Heart left ventricle (tissue), 16 donors: ENCODE measurements at regions not wholly inside any gene's neighbourhood (a gene's known extent, or its start where the extent isn't known, plus 50 kb on each side); places are given as distances from the start of the nearest gene placed in this dataset.

ENCODE experiments used
- ATAC-seq, 4 donors: fragments of 200-7000 bp; cut with Tn5 transposase; one replicate each; pipeline ENCODE4 v1.9.1; 2020 to 2022; ENCODE audit warnings: moderate library complexity in 4 of 4, mild to moderate bottlenecking in 3 of 4, moderate number of reproducible peaks in 1 of 4
- DNase-seq, 5 donors: peaks; one replicate each; pipeline ENCODE4 v3.0.0-alpha.2; 2020
- H3K27ac ChIP-seq, 12 donors: fragments of 200-600 bp; sonication (generic) in 4 of 12; one replicate each; pipeline versions ENCODE4 v1.5.0 to v1.8.0; 2016 to 2022; ENCODE audit warnings: mild to moderate bottlenecking in 2 of 12
- H3K27me3 ChIP-seq, 9 donors: fragments of 200-600 bp; sonication (generic) in 2 of 9; one replicate each; pipeline versions ENCODE4 v1.5.1 to v1.8.0; 2016 to 2022; ENCODE audit warnings: mild to moderate bottlenecking in 3 of 9
- H3K36me3 ChIP-seq, 9 donors: fragments of 200-600 bp; sonication (generic) in 2 of 9; one replicate each; pipeline versions ENCODE4 v1.5.0 to v1.8.0; 2018 to 2022; ENCODE audit warnings: mild to moderate bottlenecking in 2 of 9
- H3K4me1 ChIP-seq, 12 donors: fragments of 200-600 bp; sonication (generic) in 4 of 12; one replicate each; pipeline versions ENCODE4 v1.5.0 to v1.8.0; 2016 to 2022; ENCODE audit warnings: mild to moderate bottlenecking in 3 of 12
- H3K4me3 ChIP-seq, 12 donors: fragments of 200-600 bp; sonication (generic) in 4 of 12; one replicate each; pipeline versions ENCODE4 v1.5.0 to v1.8.0; 2017 to 2022; ENCODE audit warnings: mild to moderate bottlenecking in 9 of 12, moderate library complexity in 4 of 12
- H3K9me3 ChIP-seq, 12 donors: fragments of 200-600 bp; sonication (generic) in 4 of 12; one replicate each; pipeline versions ENCODE4 v1.5.0 to v1.8.0; 2016 to 2022; ENCODE audit warnings: mild to moderate bottlenecking in 1 of 12
- CTCF ChIP-seq, 12 donors: fragments of 200-600 bp; sonication (generic) in 4 of 12; IDR thresholded peaks; one replicate each; pipeline versions ENCODE4 v1.5.0 to v1.8.0; 2018 to 2022; ENCODE audit warnings: antibody characterized with exemption in 12 of 12, mild to moderate bottlenecking in 5 of 12
- POLR2A ChIP-seq, 2 donors: fragments of 450-650 bp; IDR thresholded peaks; one replicate each; pipeline ENCODE4 v1.6.1; 2017; ENCODE audit warnings: antibody characterized with exemption in 2 of 2, mild to moderate bottlenecking in 2 of 2, moderate library complexity in 2 of 2
- whole genome bisulfite sequencing, 4 donors: extraction: QIAGEN DNeasy Blood & Tissue Kit in 2 of 4; methylation state at CpG; one replicate each; pipeline versions ENCODE4 v1.1.5 to v1.1.7; 2013 to 2018; 5-methylcytosine and 5-hydroxymethylcytosine counted together
- intact Hi-C, 10 donors: fragments of 100-400 bp; cut with DNase I; formaldehyde crosslinking; loops; one replicate each; pipeline versions ENCODE4 v1.11.1 to v1.14.2; 2022
- donor health status: ischemic (EF 13 %, LVEDD 7.1; RV severe dilation, severe dysfunction).
- donor health status: healthy with polysubstance abuse.
- donor health status: DM: no; HTN: yes; CAD: no.
- donor health status: DM: no; HTN: no; CAD: no.
- donor health status: ischemic (EF 25% LVEDD 6.9; RV normal size, moderate dysfunction).
- donor health status: ischemic (EF 25% LVEDD 5.7; RV mildly dilated, moderate dysfunction).
- donor health status: healthy.
- donor health status: DM: yes; HTN: yes; CAD: no.
- donor health status: ischemic (EF 35%, LVEDD 5.7; RV mildly dilated, moderate dysfunction).
- donor health status: nonischemic (EF 11% LVEDD 7.7; RV severe dilation, severe dysfunction).
- donor health status: DM: yes; HTN: yes; CAD: no.
- donor health status: PGD.
- donor health status: ischemic (EF 29% LVEDD 5.4; RV normal size, mild dysfunction).
- donor health status: nonischemic (EF 23%, LVEDD 6.1; RV moderate dilation, normal function).

- no peak overlapping the region for H3K27ac ChIP-seq
- WGBS, 4 donors, result 55 to 74% (median 64%) methylated on average over 5 of the region's 5 CpGs
- TF ChIP-seq POLR2A (IDR thresholded peaks at IDR 0.05) (no peak), CTCF (IDR thresholded peaks at IDR 0.05) (no peak)
- peaks cover 0 to 26% (median 0%) of the 10 kb centered on the region in 9 donors for H3K27me3 ChIP-seq
- DNase-seq (no peak), ATAC-seq (no peak)
- intact Hi-C loops, result no loop called here
- H3K9me3 ChIP-seq, result peaks cover 0 to 2% (median 0%) of the 10 kb centered on the region in 12 donors
- peaks cover 0 to 5% (median 0%) of the 10 kb centered on the region in 12 donors for H3K4me1 ChIP-seq
- H3K36me3 ChIP-seq, result no peaks in the 10 kb centered on the region
- no peak overlapping the region for H3K4me3 ChIP-seq
Measured at GRCh38 chr10:120963594-120964220, 112.5 kb downstream of the WDR11 start.

DNA sequence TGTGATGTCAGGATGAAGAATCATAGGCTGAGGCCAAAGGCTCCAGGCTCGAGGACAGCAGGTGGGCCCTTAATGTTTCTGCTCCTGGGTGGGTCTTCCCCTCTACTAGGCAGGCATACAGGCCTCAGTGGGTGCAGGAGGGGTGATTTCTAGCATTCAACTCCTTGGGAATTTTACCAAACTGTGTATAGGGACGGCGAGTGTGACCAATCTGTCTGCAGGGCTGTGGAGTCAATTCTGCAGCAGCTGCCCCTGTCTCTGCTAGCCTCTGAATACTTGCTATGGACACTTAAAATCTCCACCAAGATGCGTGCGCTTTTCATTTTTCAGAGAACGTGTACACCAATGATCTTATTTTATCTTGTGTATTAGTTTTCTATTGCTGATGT, 115.5 kb downstream of the WDR11 start:
- intact Hi-C loops, result no loop called here
- Histone ChIP-seq H3K4me1 (peaks cover 0 to 5% (median 0%) of the 10 kb centered on the region in 12 donors), H3K27ac (no peak overlapping the region), H3K27me3 (peaks cover 0 to 31% (median 0%) of the 10 kb centered on the region in 9 donors), H3K36me3 (no peaks in the 10 kb centered on the region), H3K4me3 (no peak overlapping the region), H3K9me3 (peaks cover 0 to 2% (median 0%) of the 10 kb centered on the region in 12 donors)
- DNase-seq (no peak), ATAC-seq (no peak)
- 81 to 92% (median 90%) methylated on average over 6 of the region's 6 CpGs for WGBS, 4 donors
- TF ChIP-seq POLR2A (IDR thresholded peaks at IDR 0.05) (no peak), CTCF (IDR thresholded peaks at IDR 0.05) (no peak)

- ATAC-seq (no peak), DNase-seq (no peak)
- Histone ChIP-seq H3K9me3 (peaks cover 0 to 12% (median 3%) of the 10 kb centered on the region in 12 donors), H3K36me3 (no peaks in the 10 kb centered on the region), H3K27me3 (peaks cover 0 to 41% (median 0%) of the 10 kb centered on the region in 9 donors), H3K4me1 (no peaks in the 10 kb centered on the region), H3K27ac (no peak overlapping the region), H3K4me3 (no peak overlapping the region)
- intact Hi-C loops, result no loop called here
- TF ChIP-seq CTCF (IDR thresholded peaks at IDR 0.05) (no peak), POLR2A (IDR thresholded peaks at IDR 0.05) (no peak)
- 74 to 83% (median 77%) methylated on average over 5 of the region's 5 CpGs for WGBS, 4 donors
Measured at GRCh38 chr10:120969219-120969645, 118.1 kb downstream of the WDR11 start.

GRCh38 chr10:120970595-120971529, 119.7 kb downstream of the WDR11 start:
- Histone ChIP-seq H3K27me3 (peaks cover 0 to 55% (median 3%) of the 10 kb centered on the region in 9 donors), H3K9me3 (peaks cover 0 to 25% (median 5%) of the 10 kb centered on the region in 12 donors), H3K27ac (no peak overlapping the region), H3K4me3 (no peak overlapping the region), H3K36me3 (no peaks in the 10 kb centered on the region), H3K4me1 (no peaks in the 10 kb centered on the region)
- DNase-seq, result no peak
- ATAC-seq, result no peak
- intact Hi-C loops, result no loop called here
- 71 to 77% (median 75%) methylated on average over 9 of the region's 9 CpGs for WGBS, 4 donors
- no peak for TF ChIP-seq POLR2A (IDR thresholded peaks at IDR 0.05)
- TF ChIP-seq CTCF (IDR thresholded peaks at IDR 0.05), result no peak
